RWPE2 (cell line): ENCODE measurements at regions not wholly inside any gene's neighbourhood (a gene's known extent, or its start where the extent isn't known, plus 50 kb on each side); places are given as distances from the start of the nearest gene placed in this dataset.
A peak's percentile ranks its signal among the peaks of the same experiment; 100 is the strongest.

Experiments
- ATAC-seq: fragments of 200-7000 bp; cut with Tn5 transposase; 3 replicates; pipeline ENCODE4 v1.9.1; 2021; ENCODE audit warnings: low read depth
- DNase-seq: peaks from one replicate; pipeline ENCODE4 v3.0.0-alpha.2; 2020; ENCODE audit warnings: low spot score
- H3K27ac ChIP-seq: fragments of 450-650 bp; 2 replicates; pipeline ENCODE4 v1.5.1; 2017; ENCODE audit warnings: mild to moderate bottlenecking; ENCODE audit not compliant: poor library complexity, severe bottlenecking
- H3K27me3 ChIP-seq: fragments of 250-450 bp; sonication (Bioruptor Pico); 2 replicates; pipeline ENCODE4 v1.5.1; 2021; ENCODE audit warnings: mild to moderate bottlenecking, moderate library complexity; ENCODE audit not compliant: insufficient read depth, poor library complexity, severe bottlenecking
- H3K36me3 ChIP-seq: fragments of 250-450 bp; sonication (Bioruptor Pico); 2 replicates; pipeline ENCODE4 v1.5.1; 2020; ENCODE audit warnings: low read depth, mild to moderate bottlenecking, moderate library complexity
- H3K4me1 ChIP-seq: fragments of 250-450 bp; sonication (Bioruptor Pico); 2 replicates; pipeline ENCODE4 v1.5.1; 2021; ENCODE audit warnings: mild to moderate bottlenecking, moderate library complexity; ENCODE audit not compliant: insufficient read depth, poor library complexity, severe bottlenecking
- H3K4me3 ChIP-seq: fragments of 250-450 bp; sonication (Bioruptor Pico); 2 replicates; pipeline ENCODE4 v1.5.1; 2021; ENCODE audit warnings: mild to moderate bottlenecking, moderate library complexity; ENCODE audit not compliant: severe bottlenecking
- H3K9me3 ChIP-seq: fragments of 250-450 bp; sonication (Bioruptor Pico); 2 replicates; pipeline ENCODE4 v1.5.1; 2021; ENCODE audit warnings: mild to moderate bottlenecking, moderate library complexity; ENCODE audit not compliant: severe bottlenecking
- TF ChIP-seq, protein P1 (sequence below): fragments of 450-650 bp; IDR thresholded peaks from one replicate; pipeline ENCODE4 v1.5.1; 2017; ENCODE audit warnings: mild to moderate bottlenecking, moderate library complexity; ENCODE audit not compliant: poor library complexity, severe bottlenecking

DNA sequence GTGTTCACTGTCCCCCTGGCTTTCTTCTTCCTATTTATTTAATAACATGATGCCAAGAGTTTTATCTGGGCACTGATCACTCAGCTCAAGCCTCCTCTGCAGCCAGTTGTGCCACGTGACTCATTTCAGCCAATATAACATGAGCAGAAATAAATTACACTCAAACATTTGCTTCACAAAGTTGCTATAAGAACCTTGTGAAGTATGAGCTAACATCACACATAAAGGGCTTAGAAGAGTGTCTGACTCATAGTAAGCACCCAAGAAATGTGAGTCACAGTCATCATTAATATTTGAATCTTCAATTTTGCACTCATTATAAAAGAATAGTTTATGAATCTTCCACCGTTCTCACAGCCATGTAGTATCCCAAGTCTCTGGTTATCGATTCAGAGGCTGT lies 414.6 kb upstream of the NPVF start:
- TF ChIP-seq, protein P1, sequence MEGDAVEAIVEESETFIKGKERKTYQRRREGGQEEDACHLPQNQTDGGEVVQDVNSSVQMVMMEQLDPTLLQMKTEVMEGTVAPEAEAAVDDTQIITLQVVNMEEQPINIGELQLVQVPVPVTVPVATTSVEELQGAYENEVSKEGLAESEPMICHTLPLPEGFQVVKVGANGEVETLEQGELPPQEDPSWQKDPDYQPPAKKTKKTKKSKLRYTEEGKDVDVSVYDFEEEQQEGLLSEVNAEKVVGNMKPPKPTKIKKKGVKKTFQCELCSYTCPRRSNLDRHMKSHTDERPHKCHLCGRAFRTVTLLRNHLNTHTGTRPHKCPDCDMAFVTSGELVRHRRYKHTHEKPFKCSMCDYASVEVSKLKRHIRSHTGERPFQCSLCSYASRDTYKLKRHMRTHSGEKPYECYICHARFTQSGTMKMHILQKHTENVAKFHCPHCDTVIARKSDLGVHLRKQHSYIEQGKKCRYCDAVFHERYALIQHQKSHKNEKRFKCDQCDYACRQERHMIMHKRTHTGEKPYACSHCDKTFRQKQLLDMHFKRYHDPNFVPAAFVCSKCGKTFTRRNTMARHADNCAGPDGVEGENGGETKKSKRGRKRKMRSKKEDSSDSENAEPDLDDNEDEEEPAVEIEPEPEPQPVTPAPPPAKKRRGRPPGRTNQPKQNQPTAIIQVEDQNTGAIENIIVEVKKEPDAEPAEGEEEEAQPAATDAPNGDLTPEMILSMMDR, result no peak
- no peaks in the 10 kb centered on the region for H3K4me1 ChIP-seq
- H3K4me3 ChIP-seq, result no peak overlapping the region
- H3K27ac ChIP-seq, result no peak overlapping the region
- no peak for DNase-seq
- no peaks in the 10 kb centered on the region for H3K36me3 ChIP-seq
- H3K27me3 ChIP-seq, result no peaks in the 10 kb centered on the region
- H3K9me3 ChIP-seq, result no peaks in the 10 kb centered on the region
- ATAC-seq, result peak; percentile 12; the same call in 1 of the 3 replicates

DNA sequence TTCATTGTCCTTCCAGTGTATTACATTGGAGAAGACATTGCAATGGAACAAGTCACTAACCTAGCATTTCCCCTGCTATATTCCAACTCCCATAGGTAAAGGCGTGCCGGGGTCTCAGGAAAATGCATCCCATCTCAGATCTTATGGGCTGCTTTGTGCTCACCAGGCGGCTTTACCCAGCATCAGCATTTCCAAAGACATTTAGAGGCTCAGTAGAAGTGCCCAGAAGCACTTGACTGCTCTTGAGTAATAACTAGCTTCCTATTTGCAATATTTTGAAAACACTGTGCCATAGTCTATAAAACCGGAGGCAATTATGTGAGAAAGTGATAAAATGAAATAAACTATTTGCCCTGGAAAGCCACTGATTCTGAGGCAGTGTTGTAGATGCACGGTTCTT lies 415.0 kb upstream of the NPVF start:
- no peaks in the 10 kb centered on the region for H3K27me3 ChIP-seq
- H3K27ac ChIP-seq, result no peak overlapping the region
- H3K36me3 ChIP-seq, result no peaks in the 10 kb centered on the region
- no peak overlapping the region for H3K4me3 ChIP-seq
- ATAC-seq (no peak), DNase-seq (no peak)
- no peaks in the 10 kb centered on the region for H3K9me3 ChIP-seq
- no peaks in the 10 kb centered on the region for H3K4me1 ChIP-seq
- TF ChIP-seq, protein P1, result no peak

DNA sequence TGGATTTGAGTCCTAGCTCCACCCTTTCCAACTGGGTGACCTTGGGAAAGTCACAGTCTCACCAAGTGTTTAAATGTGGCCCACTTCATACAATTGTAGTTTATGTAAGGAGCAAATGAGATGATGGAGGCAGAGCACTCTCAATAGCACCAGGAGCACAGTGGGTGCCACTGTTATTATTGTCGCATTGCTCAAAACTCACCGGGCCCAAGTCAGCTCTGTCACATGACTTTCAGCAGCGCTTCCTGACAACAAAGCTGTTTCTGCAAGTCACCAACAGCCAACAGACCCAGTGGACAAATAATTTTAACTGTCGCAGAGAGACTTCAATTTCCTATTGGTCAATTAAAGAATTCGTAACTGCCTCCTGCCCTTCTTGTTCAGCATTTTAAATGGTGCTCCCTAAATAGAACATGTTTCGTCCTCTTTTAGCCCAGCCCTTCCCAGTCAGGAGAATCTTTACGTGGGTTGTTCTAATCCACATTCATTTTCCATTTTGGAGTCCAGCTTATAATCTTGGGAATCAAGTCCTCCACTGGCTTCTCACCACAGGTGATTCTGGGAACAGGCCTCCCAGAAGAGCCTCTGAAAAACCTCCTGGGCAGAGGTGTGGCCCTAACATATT lies 415.6 kb upstream of the NPVF start:
- H3K4me3 ChIP-seq, result no peak overlapping the region
- H3K4me1 ChIP-seq, result no peaks in the 10 kb centered on the region
- H3K27me3 ChIP-seq, result no peaks in the 10 kb centered on the region
- ATAC-seq, result no peak
- no peaks in the 10 kb centered on the region for H3K9me3 ChIP-seq
- TF ChIP-seq, protein P1, result no peak
- no peak overlapping the region for H3K27ac ChIP-seq
- H3K36me3 ChIP-seq, result no peaks in the 10 kb centered on the region
- DNase-seq, result no peak

DNA sequence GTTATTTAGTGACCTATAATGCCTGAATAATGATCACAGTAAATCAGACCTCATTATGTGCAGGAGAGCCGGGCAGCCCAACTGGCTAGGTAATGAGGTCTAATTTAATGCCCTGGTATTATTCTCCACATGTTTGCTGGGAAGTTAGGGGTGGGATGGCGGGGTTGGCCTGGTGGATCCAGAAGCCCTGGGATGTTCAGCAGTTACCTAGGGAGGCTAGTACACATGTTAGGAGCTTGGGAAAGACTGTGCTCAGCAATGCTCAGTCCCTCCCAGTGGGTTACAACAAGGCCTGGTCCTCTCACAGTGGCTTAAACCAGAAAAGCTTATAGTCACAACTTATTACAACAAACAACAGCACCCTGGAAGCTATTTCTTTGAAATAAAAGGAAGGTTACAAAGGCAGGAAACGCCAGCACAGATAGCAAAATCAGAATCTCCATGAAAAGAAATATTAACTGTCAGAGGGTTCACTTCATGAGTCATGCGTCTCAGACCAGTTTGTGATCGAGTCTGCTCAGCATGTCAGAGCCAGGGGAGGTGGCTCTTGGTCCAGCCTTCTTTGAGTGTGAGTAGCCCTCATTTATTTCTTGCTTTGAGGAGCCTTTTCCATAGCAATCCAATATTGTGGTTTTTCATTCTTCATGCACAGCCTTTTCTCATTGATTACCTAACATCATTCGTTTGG lies 418.6 kb upstream of the NPVF start:
- no peaks in the 10 kb centered on the region for H3K4me1 ChIP-seq
- ATAC-seq (no peak), DNase-seq (no peak)
- H3K27ac ChIP-seq, result no peak overlapping the region
- no peak overlapping the region for H3K4me3 ChIP-seq
- H3K27me3 ChIP-seq, result no peaks in the 10 kb centered on the region
- TF ChIP-seq, protein P1, result no peak
- no peaks in the 10 kb centered on the region for H3K36me3 ChIP-seq
- no peaks in the 10 kb centered on the region for H3K9me3 ChIP-seq

DNA sequence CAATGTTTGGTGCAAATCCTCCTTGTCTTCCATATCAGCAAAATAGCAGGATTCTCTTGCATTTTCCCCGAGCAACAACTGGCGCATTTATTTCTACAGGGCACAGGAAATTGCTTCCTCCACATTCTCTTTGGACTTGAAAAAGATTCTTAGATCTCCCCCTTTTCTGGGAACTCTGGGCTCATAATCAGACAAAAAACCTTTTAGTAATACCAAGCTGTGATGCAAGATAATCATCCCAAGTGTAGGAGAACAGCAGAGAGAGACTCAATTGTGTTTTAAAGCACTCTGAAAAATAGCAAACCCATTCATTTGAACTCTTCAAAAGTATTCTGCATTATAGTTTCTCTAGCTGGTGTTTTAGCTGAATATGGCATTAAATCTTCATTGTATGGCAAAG lies 419.6 kb upstream of the NPVF start:
- no peak for DNase-seq
- no peak overlapping the region for H3K27ac ChIP-seq
- H3K27me3 ChIP-seq, result no peaks in the 10 kb centered on the region
- TF ChIP-seq, protein P1, result no peak
- ATAC-seq, result no peak
- no peaks in the 10 kb centered on the region for H3K4me1 ChIP-seq
- no peak overlapping the region for H3K4me3 ChIP-seq
- H3K36me3 ChIP-seq, result no peaks in the 10 kb centered on the region
- no peaks in the 10 kb centered on the region for H3K9me3 ChIP-seq
